IMR-90 (cell line): ENCODE measurements at regions not wholly inside any gene's neighbourhood (a gene's known extent, or its start where the extent isn't known, plus 50 kb on each side); places are given as distances from the start of the nearest gene placed in this dataset.

Experiments
- ATAC-seq: fragments of 200-7000 bp; cut with Tn5 transposase; 2 replicates; pipeline ENCODE4 v1.9.1; 2020; ENCODE audit warnings: low read depth, mild to moderate bottlenecking, moderate library complexity
- BruUV-seq: library from RNA; stranded (reverse); fragments of 400-500 nt; replicated peaks from 2 replicates; lab custom pipeline; 2021; lab: Mats Ljungman, UMichigan
- CTCF ChIA-PET: fragments of 300-600 bp; formaldehyde crosslinking; extraction: SDS; loops from one replicate; lab custom pipeline; 2021; ENCODE audit warnings: antibody characterized with exemption; lab: Yijun Ruan, JAX
- POLR2A ChIA-PET: fragments of 300-600 bp; sonication (Branson Sonifier 250); formaldehyde crosslinking; loops from one replicate; lab custom pipeline; 2022; ENCODE audit warnings: antibody characterized with exemption; ENCODE audit not compliant: unreplicated experiment; lab: Charles Lee
- DNase-seq: peaks from one replicate; pipeline ENCODE4 v3.0.0; 2013
- H2AFZ ChIP-seq: replicated peaks from 2 replicates; pipeline ENCODE3; 2013; ENCODE audit warnings: low read length, mild to moderate bottlenecking; ENCODE audit not compliant: poor library complexity
- H2AK5ac ChIP-seq: 2 replicates; pipeline ENCODE4 v1.6.1; 2013; ENCODE audit warnings: low read depth, low read length, inconsistent platforms
- H2AK9ac ChIP-seq: replicated peaks from 2 replicates; pipeline ENCODE3; 2013; ENCODE audit warnings: mild to moderate bottlenecking, low read depth, low read length, moderate library complexity; ENCODE audit not compliant: poor library complexity
- H2BK120ac ChIP-seq: 2 replicates; pipeline ENCODE4 v1.6.1; 2013; ENCODE audit warnings: low read depth, low read length, inconsistent platforms
- H2BK15ac ChIP-seq: 3 replicates; pipeline ENCODE4 v1.6.1; 2013; ENCODE audit warnings: low read depth, low read length, inconsistent platforms
- H2BK20ac ChIP-seq: 2 replicates; pipeline ENCODE4 v1.6.1; 2013; ENCODE audit warnings: low read depth, mild to moderate bottlenecking, inconsistent platforms, low read length, moderate library complexity
- H2BK5ac ChIP-seq: 2 replicates; pipeline ENCODE4 v1.6.1; 2013; ENCODE audit warnings: mild to moderate bottlenecking, low read depth, low read length, inconsistent platforms; ENCODE audit not compliant: poor library complexity, severe bottlenecking
- H3K14ac ChIP-seq: replicated peaks from 2 replicates; pipeline ENCODE4 v1.6.1; 2013; ENCODE audit warnings: low read depth, low read length, inconsistent platforms
- H3K18ac ChIP-seq: 2 replicates; pipeline ENCODE4 v1.6.1; 2013; ENCODE audit warnings: low read depth, low read length, control low read depth
- H3K23ac ChIP-seq: 2 replicates; pipeline ENCODE4 v1.6.1; 2013; ENCODE audit warnings: low read depth, low read length, inconsistent platforms
- H3K27ac ChIP-seq: 2 replicates; pipeline ENCODE4 v1.5.1; 2013; ENCODE audit warnings: mild to moderate bottlenecking, control low read depth, low read length; ENCODE audit not compliant: insufficient read depth
- H3K27me3 ChIP-seq: 2 replicates; pipeline ENCODE4 v1.6.1; 2013; ENCODE audit warnings: low read length; ENCODE audit not compliant: control insufficient read depth, insufficient read depth
- H3K36me3 ChIP-seq: 2 replicates; pipeline ENCODE4 v1.6.1; 2013; ENCODE audit warnings: low read length, mixed read lengths; ENCODE audit not compliant: control insufficient read depth, insufficient read depth
- H3K4ac ChIP-seq: 2 replicates; pipeline ENCODE4 v1.6.1; 2013; ENCODE audit warnings: low read depth, low read length, inconsistent platforms
- H3K4me1 ChIP-seq: 2 replicates; pipeline ENCODE4 v1.6.1; 2013; ENCODE audit warnings: low read length, mixed read lengths; ENCODE audit not compliant: control insufficient read depth, insufficient read depth
- H3K4me2 ChIP-seq: 2 replicates; pipeline ENCODE4 v1.6.1; 2013; ENCODE audit warnings: low read depth, mild to moderate bottlenecking, control low read depth, low read length, moderate library complexity
- H3K4me3 ChIP-seq: 2 replicates; pipeline ENCODE4 v1.5.1; 2013; ENCODE audit warnings: low read depth, mild to moderate bottlenecking, control low read depth, low read length, moderate library complexity; ENCODE audit not compliant: insufficient read depth
- H3K56ac ChIP-seq: 2 replicates; pipeline ENCODE4 v1.6.1; 2013; ENCODE audit warnings: low read length, inconsistent platforms; ENCODE audit not compliant: insufficient read depth; ENCODE audit errors: extremely low read depth
- H3K79me1 ChIP-seq, 2 experiments: 2 replicates each; pipeline ENCODE4 v1.6.1; 2013; ENCODE audit warnings: low read length in 2 of 2, inconsistent platforms in 1 of 2, low read depth in 1 of 2
- H3K9ac ChIP-seq: 2 replicates; pipeline ENCODE4 v1.6.1; 2013; ENCODE audit warnings: low read depth, low read length, control low read depth
- H3K9me1 ChIP-seq: 2 replicates; pipeline ENCODE4 v1.6.1; 2013; ENCODE audit warnings: low read length, inconsistent platforms; ENCODE audit not compliant: insufficient read depth
- H3K9me3 ChIP-seq: 2 replicates; pipeline ENCODE4 v1.6.1; 2013; ENCODE audit warnings: low read length; ENCODE audit not compliant: control insufficient read depth, insufficient read depth
- H4K20me1 ChIP-seq: 2 replicates; pipeline ENCODE4 v1.6.1; 2013; ENCODE audit warnings: low read length, inconsistent platforms; ENCODE audit not compliant: insufficient read depth
- H4K5ac ChIP-seq: 2 replicates; pipeline ENCODE4 v1.6.1; 2013; ENCODE audit warnings: mild to moderate bottlenecking, low read depth, low read length, control low read depth
- H4K8ac ChIP-seq, 2 experiments: 2 replicates each; pipeline ENCODE4 v1.6.1; 2013; ENCODE audit warnings: low read depth in 2 of 2, low read length in 2 of 2, control low read depth in 1 of 2, inconsistent platforms in 1 of 2
- H4K91ac ChIP-seq: 2 replicates; pipeline ENCODE4 v1.6.1; 2013; ENCODE audit warnings: low read depth, low read length, inconsistent platforms; ENCODE audit not compliant: insufficient read depth
- BHLHE40 ChIP-seq: fragments of 150-350 bp; IDR thresholded peaks from 2 replicates; pipeline ENCODE4 v1.6.1; 2016; ENCODE audit warnings: mild to moderate bottlenecking, low read depth, low read length
- MXI1 ChIP-seq: IDR thresholded peaks from 2 replicates; pipeline ENCODE4 v1.6.1; 2012; ENCODE audit warnings: low read depth, mild to moderate bottlenecking, low read length, moderate library complexity, borderline replicate concordance
- WGBS, 2 experiments: methylation state at CpG; one replicate each; pipeline versions ENCODE4 v1.1.5 to v1.1.7; 2013; ENCODE audit warnings: missing lambda C conversion rate in 2 of 2; ENCODE audit not compliant: insufficient read length in 1 of 2; ENCODE audit errors: extremely low coverage in 2 of 2; 5-methylcytosine and 5-hydroxymethylcytosine counted together
- dilution Hi-C: fragments of 300-500 bp; cut with HindIII; formaldehyde crosslinking; loops from one replicate; pipeline ENCODE4 v1.14.3; 2018; ENCODE audit warnings: low sequenced_read_pairs; ENCODE audit not compliant: unreplicated experiment
- in situ Hi-C: fragments of 300-500 bp; cut with MboI; formaldehyde crosslinking; loops from 3 replicates; pipeline ENCODE4 v1.14.3; 2019; ENCODE audit warnings: low sequenced_read_pairs, inconsistent platforms, mixed read lengths
- intact Hi-C: fragments of 100-400 bp; cut with micrococcal nuclease; formaldehyde crosslinking; loops from 2 replicates; pipeline ENCODE4 v1.10.0; 2022

DNA sequence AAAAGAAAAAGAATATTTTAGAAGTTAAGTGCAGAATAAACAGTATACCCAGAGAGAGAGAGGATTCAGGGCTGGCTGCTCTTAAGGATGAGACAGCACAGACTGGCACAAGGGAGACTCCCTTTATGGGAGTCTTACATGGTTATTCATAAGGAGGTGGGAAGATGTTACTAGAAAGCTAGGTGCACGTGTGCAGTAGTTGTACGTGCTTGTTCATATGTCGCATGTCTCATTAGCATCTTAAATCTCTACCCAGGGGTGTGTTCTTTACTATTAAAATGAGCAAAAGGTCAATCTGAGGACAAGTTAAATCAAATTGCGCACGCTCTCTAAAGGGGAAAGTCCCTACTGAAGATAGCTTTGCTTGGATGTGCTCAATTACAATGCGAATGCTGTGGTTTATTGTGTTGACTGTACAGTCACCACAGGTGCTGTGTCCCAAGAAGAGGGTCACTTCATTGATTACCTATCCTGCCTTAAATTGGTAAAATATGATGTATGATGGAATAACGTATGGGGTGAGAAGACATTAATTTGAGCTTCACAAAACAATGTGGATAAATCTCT is 368.0 kb upstream of the SPHKAP start:
- Histone ChIP-seq H4K8ac (no peak overlapping the region), H3K56ac (no peak overlapping the region), H4K5ac (no peak overlapping the region), H3K18ac (no peak overlapping the region), H3K36me3 (no peaks in the 10 kb centered on the region), H4K20me1 (no peaks in the 10 kb centered on the region), H4K91ac (no peak overlapping the region), H3K14ac (no peak overlapping the region), H3K27ac (no peak overlapping the region), H2AFZ (no peak overlapping the region), H2BK20ac (no peak overlapping the region), H3K4me1 (peaks cover 1% of the 10 kb centered on the region; the same call in 1 of the 2 replicates), H3K23ac (no peak overlapping the region), H2BK120ac (no peak overlapping the region), H3K27me3 (no peaks in the 10 kb centered on the region), H2BK15ac (no peak overlapping the region), H3K79me1 (no peaks in the 10 kb centered on the region), H2AK5ac (no peak overlapping the region), H3K9ac (no peak overlapping the region), H3K9me1 (no peaks in the 10 kb centered on the region), H2BK5ac (no peak overlapping the region), H3K4me2 (no peak overlapping the region), H3K4ac (no peak overlapping the region), H2AK9ac (no peak overlapping the region), H3K9me3 (peaks cover 12% of the 10 kb centered on the region), H3K4me3 (no peak overlapping the region)
- dilution Hi-C loops (no loop called here), in situ Hi-C loops (no loop called here), intact Hi-C loops (no loop called here)
- ChIA-PET POLR2A (no interaction called here), CTCF (no interaction called here)
- no peak for ATAC-seq
- DNase-seq: no peak
- TF ChIP-seq MXI1: no peak
- TF ChIP-seq BHLHE40: no peak
- WGBS, 2 experiments: no CpG with 5 or more reads among the region's 7 CpGs
- BruUV-seq: no TSS peak
